ENCODE measurements at regions not wholly inside any gene's neighbourhood (a gene's known extent, or its start where the extent isn't known, plus 50 kb on each side); places are given as distances from the start of the nearest gene placed in this dataset.
"Not testable (repeated sequence)": the region's sequence is repeated elsewhere in the genome, so short reads cannot be mapped to it uniquely, and the experiment has no call there.

GRCh38 chr9:16062542-16063240 is 509.8 kb downstream of the CCDC171 start:
- DNase-seq (ENCODE audit: low read depth in 1 of 2, low spot score in 1 of 2) (peak; percentile 79 to 82), ATAC-seq (peak; percentile 86 to 92), FAIRE-seq (peak; percentile 89)
- H3K9me3 ChIP-seq: no peaks in the 10 kb centered on the region
- WGBS (ENCODE audit: missing lambda C conversion rate): 4% methylated on average over 9 of the region's 9 CpGs
- peak overlapping the region; percentile 75 to 83 for H3K27ac ChIP-seq
- H3K4me2 ChIP-seq: peak overlapping the region; percentile 72
- TF ChIP-seq FOSL2 (IDR thresholded peaks at IDR 0.05) (peak; percentile 94), FOSL2 (CRISPR knock-in tag; IDR thresholded peaks at IDR 0.05) (peak; percentile 92), ZSCAN20 (CRISPR knock-in tag; IDR thresholded peaks at IDR 0.05) (no peak), JUNB (IDR thresholded peaks at IDR 0.05) (peak; percentile 94), HOXB5 (CRISPR knock-in tag; IDR thresholded peaks at IDR 0.05) (no peak), TP53 (CRISPR knock-in tag; IDR thresholded peaks at IDR 0.05) (no peak), CEBPB (IDR thresholded peaks at IDR 0.05) (peak; percentile 83 to 96), NPAS2 (CRISPR knock-in tag; IDR thresholded peaks at IDR 0.05; ENCODE audit: borderline replicate concordance) (no peak), EP300 (IDR thresholded peaks at IDR 0.05) (peak; percentile 43 to 54; a peak in 2 of 5 replicates), JUN (IDR thresholded peaks at IDR 0.05) (peak; percentile 63 to 68; a peak in 3 of 5 replicates), NR3C1 (IDR thresholded peaks at IDR 0.05) (no peak), HES2 (IDR thresholded peaks at IDR 0.05) (peak; percentile 58; the same call in 1 of the 2 replicates), RAD21 (conservative IDR thresholded peaks at IDR 0.05 in 1 of 2, IDR thresholded peaks at IDR 0.05 in 1 of 2) (peak in 1 of 2 experiments; percentile 43; a peak in 3 of 5 replicates), GATA3 (IDR thresholded peaks at IDR 0.05; ENCODE audit: borderline replicate concordance) (peak; percentile 67; the same call in 1 of the 2 replicates), ATOH8 (CRISPR knock-in tag; IDR thresholded peaks at IDR 0.05; ENCODE audit: low read depth) (no peak), MAX (IDR thresholded peaks at IDR 0.05) (peak; percentile 69), SMC3 (IDR thresholded peaks at IDR 0.05) (peak; percentile 31; the same call in 1 of the 3 replicates)
- ChIA-PET POLR2A (no interaction called here), CTCF (interaction anchor here (1.1 to 2.2 kb wide), 2 partner anchors 71 to 308 kb away, joined by 3 to 7 read pairs; no protein-coding TSS in a partner anchor)
- H3K4me1 ChIP-seq: peaks cover 32% of the 10 kb centered on the region
- peak overlapping the region; percentile 28; the same call in 2 of the 3 replicates for H3K4me3 ChIP-seq

- FAIRE-seq: no peak
- WGBS (ENCODE audit: missing lambda C conversion rate): 33% methylated on average over 5 of the region's 5 CpGs
- H3K4me1 ChIP-seq: peaks cover 26% of the 10 kb centered on the region
- peak; percentile 53 to 71; a peak in 4 of 6 replicates for ATAC-seq
- H3K27ac ChIP-seq: peak overlapping the region; percentile 75 to 83
- peak overlapping the region; percentile 72 for H3K4me2 ChIP-seq
- ChIA-PET CTCF (interaction anchor here (1.1 to 2.2 kb wide), 3 partner anchors 70 to 307 kb away, joined by 3 to 7 read pairs (median 3); no protein-coding TSS in a partner anchor), POLR2A (no interaction called here)
- H3K9me3 ChIP-seq: no peaks in the 10 kb centered on the region
- DNase-seq (ENCODE audit: low read depth in 1 of 2, low spot score in 1 of 2): peak in 1 of 2 experiments; percentile 13
- H3K4me3 ChIP-seq: peak overlapping the region; percentile 28; the same call in 1 of the 3 replicates
- TF ChIP-seq EP300 (IDR thresholded peaks at IDR 0.05) (0 out of 5 replicates have a peak, but pooled peaks of 1 of the 2 experiments have one; percentile 1), BCL3 (IDR thresholded peaks at IDR 0.05) (no peak)
These were observed 510.4 kb downstream of the CCDC171 start for GRCh38 chr9:16063241-16063591.

- peaks cover 24% of the 10 kb centered on the region for H3K4me1 ChIP-seq
- POLR2A ChIA-PET: no interaction called here
- H3K4me2 ChIP-seq: no peak overlapping the region
- FAIRE-seq: no peak
- no peak for DNase-seq (ENCODE audit: low read depth in 1 of 2, low spot score in 1 of 2)
- H3K27ac ChIP-seq: peak overlapping the region in 1 of 2 experiments; percentile 83; a peak in 3 of 6 replicates
- 91% methylated on average over 8 of the region's 8 CpGs for WGBS (ENCODE audit: missing lambda C conversion rate)
- CTCF ChIA-PET: no interaction called here
- TF ChIP-seq EHMT2 (IDR thresholded peaks at IDR 0.05; ENCODE audit: low read depth): no peak
- no peak for TF ChIP-seq HOXA7 (CRISPR knock-in tag; IDR thresholded peaks at IDR 0.05)
- no peak for TF ChIP-seq POLR2A (IDR thresholded peaks at IDR 0.05; ENCODE audit: low read length)
- no peak for TF ChIP-seq ESRRA (IDR thresholded peaks at IDR 0.05; ENCODE audit: borderline replicate concordance, low read length)
- no peak overlapping the region for H3K4me3 ChIP-seq
- no peaks in the 10 kb centered on the region for H3K9me3 ChIP-seq
- ATAC-seq: no peak
These were observed 511.9 kb downstream of the CCDC171 start for GRCh38 chr9:16064771-16065170.

- WGBS (ENCODE audit: missing lambda C conversion rate): 81% methylated on average over 6 of the region's 6 CpGs
- H3K4me1 ChIP-seq: peaks cover 24% of the 10 kb centered on the region
- H3K9me3 ChIP-seq; H3K4me2 ChIP-seq; POLR2A ChIA-PET; DNase-seq (ENCODE audit: low read depth in 1 of 2, low spot score in 1 of 2); ATAC-seq; H3K4me3 ChIP-seq; CTCF ChIA-PET; FAIRE-seq; H3K27ac ChIP-seq: not testable (repeated sequence)
These were observed 513.4 kb downstream of the CCDC171 start for GRCh38 chr9:16066201-16066600.
